GM12872 (cell line): ENCODE measurements at regions not wholly inside any gene's neighbourhood (a gene's known extent, or its start where the extent isn't known, plus 50 kb on each side); places are given as distances from the start of the nearest gene placed in this dataset.

Experiments
- TF ChIP-seq, protein P1 (sequence below): IDR thresholded peaks from 3 replicates; pipeline ENCODE4 v1.5.1; 2011; ENCODE audit warnings: low read depth, mild to moderate bottlenecking, low read length, moderate library complexity; ENCODE audit not compliant: insufficient read depth

DNA sequence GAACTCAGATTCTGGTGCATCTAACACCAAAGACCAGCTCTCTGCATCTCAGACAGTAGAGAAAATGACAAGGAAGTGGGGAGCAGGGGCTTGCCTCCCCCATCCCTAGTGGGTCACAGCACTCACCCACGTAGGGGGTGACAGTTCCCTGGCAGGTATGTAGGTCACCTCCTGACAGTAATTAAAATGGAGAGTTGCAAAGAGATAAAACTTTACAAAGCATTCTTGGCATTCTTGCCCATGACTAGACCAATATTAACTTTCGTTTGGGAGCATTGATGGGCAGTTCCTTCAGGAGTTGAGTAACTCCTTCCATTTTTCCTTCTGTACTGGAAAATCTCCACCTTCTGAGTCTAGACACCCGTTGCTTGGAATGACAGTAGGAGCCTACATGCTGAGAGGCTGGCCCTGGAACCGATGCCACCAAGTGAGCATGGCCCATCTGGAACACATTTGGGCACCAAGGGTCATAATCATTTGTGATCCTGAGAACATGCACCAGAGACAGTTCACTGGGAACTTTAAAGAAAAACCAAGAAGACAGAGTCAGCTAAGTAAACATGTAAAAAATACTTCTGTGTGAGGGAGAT, 81.5 kb upstream of the MSX2 start:
- TF ChIP-seq, protein P1, sequence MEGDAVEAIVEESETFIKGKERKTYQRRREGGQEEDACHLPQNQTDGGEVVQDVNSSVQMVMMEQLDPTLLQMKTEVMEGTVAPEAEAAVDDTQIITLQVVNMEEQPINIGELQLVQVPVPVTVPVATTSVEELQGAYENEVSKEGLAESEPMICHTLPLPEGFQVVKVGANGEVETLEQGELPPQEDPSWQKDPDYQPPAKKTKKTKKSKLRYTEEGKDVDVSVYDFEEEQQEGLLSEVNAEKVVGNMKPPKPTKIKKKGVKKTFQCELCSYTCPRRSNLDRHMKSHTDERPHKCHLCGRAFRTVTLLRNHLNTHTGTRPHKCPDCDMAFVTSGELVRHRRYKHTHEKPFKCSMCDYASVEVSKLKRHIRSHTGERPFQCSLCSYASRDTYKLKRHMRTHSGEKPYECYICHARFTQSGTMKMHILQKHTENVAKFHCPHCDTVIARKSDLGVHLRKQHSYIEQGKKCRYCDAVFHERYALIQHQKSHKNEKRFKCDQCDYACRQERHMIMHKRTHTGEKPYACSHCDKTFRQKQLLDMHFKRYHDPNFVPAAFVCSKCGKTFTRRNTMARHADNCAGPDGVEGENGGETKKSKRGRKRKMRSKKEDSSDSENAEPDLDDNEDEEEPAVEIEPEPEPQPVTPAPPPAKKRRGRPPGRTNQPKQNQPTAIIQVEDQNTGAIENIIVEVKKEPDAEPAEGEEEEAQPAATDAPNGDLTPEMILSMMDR = no peak

DNA sequence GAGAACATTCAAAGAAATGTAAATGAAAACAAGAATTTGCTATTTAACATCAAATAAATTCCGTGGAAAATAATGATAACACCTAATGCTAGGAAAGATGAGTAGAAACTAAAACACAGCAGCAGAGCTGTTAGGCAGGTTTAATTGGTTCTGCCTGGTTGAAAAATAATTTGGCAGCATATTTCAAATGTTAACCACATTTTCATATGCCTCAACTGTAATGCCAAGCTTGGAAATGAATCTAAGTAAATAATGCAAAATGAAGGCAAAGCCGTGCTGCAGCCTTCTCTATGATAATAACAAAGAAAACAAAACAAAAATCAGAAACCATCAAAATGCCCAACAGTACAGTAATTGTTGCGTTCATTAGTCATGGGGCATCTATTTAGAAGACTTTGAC, 79.9 kb upstream of the MSX2 start:
- TF ChIP-seq, protein P1 = no peak

DNA sequence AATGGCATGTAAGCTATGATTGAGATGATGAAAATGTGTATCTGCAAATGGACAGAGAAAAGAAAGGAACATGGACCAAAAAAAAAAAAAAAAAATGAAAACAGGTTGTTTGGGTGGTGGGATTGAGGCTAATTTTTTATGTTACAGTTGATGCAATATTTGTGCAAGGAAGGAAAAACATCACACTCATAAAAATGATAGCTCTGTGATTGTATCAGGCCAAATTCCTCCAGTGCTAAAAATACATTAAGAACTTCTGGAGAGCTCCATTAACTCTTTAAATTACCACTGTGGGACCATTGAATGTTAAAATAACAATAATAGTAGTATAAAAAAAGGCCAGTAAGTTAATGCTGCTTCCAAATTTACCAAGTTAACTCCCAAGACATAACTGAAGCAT, 79.5 kb upstream of the MSX2 start:
- TF ChIP-seq, protein P1 = no peak

DNA sequence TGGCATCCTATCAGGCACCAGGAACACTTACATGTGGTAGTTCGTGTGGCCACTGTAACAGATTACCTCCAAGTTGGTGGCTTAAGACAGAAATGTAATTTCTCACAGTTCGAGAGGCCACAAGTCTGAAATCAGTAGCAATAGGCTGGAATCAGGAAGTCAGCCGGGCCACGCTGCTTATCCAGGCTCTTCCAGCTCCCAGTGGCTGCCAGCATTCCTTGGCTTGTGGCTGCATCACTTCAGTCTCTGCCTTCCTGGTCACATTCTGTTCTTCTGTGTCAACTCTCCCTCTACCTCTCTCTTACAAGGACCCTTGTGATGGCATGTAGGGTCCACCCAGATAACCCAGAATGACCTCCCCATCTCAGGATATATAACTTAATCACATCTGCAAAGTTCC, 78.7 kb upstream of the MSX2 start:
- TF ChIP-seq, protein P1 = no peak

DNA sequence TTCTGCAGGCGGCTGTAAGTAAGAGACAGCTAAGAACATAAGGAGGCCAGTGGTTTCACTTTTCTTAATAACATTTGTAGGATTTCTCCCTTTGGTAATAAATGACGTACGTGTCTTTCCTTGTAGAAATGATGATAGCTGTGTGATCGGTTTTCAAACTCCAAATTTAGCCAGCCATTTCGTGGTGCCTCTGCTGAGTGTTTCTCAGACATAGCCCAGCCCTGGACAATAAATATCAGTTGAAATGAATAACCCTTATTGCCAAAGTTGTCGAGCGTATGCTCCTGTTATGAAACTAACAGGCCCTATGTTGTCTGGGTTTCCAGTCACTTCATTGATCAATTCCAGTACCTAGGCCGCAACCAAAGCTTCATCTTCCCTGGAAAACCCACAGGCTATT, 75.0 kb upstream of the MSX2 start:
- TF ChIP-seq, protein P1 = no peak

DNA sequence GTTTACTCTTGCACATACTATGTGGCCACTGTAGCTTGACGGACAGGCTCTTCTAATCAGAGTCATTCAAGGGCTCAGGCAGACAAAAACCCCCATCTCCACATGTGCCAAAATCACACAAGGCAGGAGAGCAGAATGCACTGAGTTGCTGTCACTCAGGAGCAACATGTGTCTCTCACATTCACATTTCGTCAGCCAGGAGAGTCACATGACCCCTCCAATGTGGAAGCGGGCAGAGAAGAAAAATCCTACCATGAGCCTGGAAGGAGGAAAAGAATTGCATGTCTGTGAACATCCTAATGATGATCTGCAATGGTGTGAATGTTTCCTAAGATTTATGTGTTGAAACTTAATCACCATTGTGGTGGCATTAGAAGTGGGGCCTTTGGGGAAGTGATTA, 69.9 kb upstream of the MSX2 start:
- TF ChIP-seq, protein P1 = no peak

DNA sequence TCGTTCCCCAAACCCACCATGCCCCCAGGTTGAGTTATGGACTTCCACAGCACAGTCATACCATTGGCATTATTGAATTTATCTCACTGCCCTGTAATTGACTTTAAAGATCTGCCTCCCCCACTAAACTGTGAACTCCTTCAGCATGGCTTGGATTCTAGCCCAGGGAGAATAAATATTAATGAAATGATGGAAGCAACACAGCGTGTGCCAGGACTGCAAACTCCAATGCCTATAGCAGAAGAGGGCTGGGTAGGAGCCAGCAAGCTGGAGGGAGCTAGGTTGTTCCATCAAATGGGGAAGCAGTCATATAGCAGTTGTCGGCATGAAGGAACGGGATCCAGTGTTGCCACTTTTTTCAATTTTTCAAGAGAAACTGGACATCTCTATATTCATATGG, 69.0 kb upstream of the MSX2 start:
- TF ChIP-seq, protein P1 = no peak
